Tibial artery (tissue), 4 donors: ENCODE measurements at regions not wholly inside any gene's neighbourhood (a gene's known extent, or its start where the extent isn't known, plus 50 kb on each side); places are given as distances from the start of the nearest gene placed in this dataset.
"Not testable (repeated sequence)": the region's sequence is repeated elsewhere in the genome, so short reads cannot be mapped to it uniquely, and the experiment has no call there.

Source experiments
- DNase-seq, 2 donors: peaks; one replicate each; pipeline ENCODE4 v3.0.0-alpha.2; 2019
- H3K27ac ChIP-seq, 2 donors: fragments of 200-600 bp; sonication (generic) in 1 of 2; 1 replicate in 1 of 2; 2 replicates in 1 of 2; pipeline ENCODE4 v1.5.1; 2018 to 2019; ENCODE audit warnings: mild to moderate bottlenecking in 1 of 2
- H3K27me3 ChIP-seq, 2 donors: fragments of 200-600 bp; sonication (generic) in 1 of 2; one replicate each; pipeline versions ENCODE4 v1.5.1 to v1.6.0; 2016 to 2019
- H3K36me3 ChIP-seq, 3 donors: fragments of 200-600 bp; sonication (generic) in 2 of 3; one replicate each; pipeline ENCODE4 v1.5.1; 2016 to 2019; ENCODE audit warnings: mild to moderate bottlenecking in 2 of 3
- H3K4me1 ChIP-seq, 4 donors: fragments of 200-600 bp; sonication (generic) in 2 of 4; 1 replicate in 3 of 4; 2 replicates in 1 of 4; pipeline ENCODE4 v1.5.1; 2016 to 2019
- H3K4me3 ChIP-seq, 2 donors: fragments of 200-600 bp; sonication (generic) in 1 of 2; 1 replicate in 1 of 2; 2 replicates in 1 of 2; pipeline ENCODE4 v1.5.1; 2018 to 2019; ENCODE audit warnings: mild to moderate bottlenecking in 2 of 2
- H3K9me3 ChIP-seq, 3 donors: fragments of 200-600 bp; sonication (generic) in 1 of 3; one replicate each; pipeline ENCODE4 v1.5.1; 2016 to 2019
- CTCF ChIP-seq, 2 experiments: fragments of 200-600 bp in 1 of 2; fragments of 450-650 bp in 1 of 2; IDR thresholded peaks; one replicate each; pipeline ENCODE4 v1.5.1; 2017 to 2019; ENCODE audit warnings: antibody characterized with exemption in 2 of 2, mild to moderate bottlenecking in 1 of 2, moderate library complexity in 1 of 2
- intact Hi-C: fragments of 100-400 bp; cut with DNase I; formaldehyde crosslinking; loops from one replicate; pipeline ENCODE4 v1.15.0; 2023; ENCODE audit warnings: low total_unique reads

GRCh38 chr13:24985107-24985506 is 110.8 kb upstream of the PABPC3 start:
- no peak overlapping the region for H3K27ac ChIP-seq
- DNase-seq: no peak
- H3K4me3 ChIP-seq: no peak overlapping the region
- no peaks in the 10 kb centered on the region for H3K36me3 ChIP-seq
- peaks cover 0 to 6% (median 0%) of the 10 kb centered on the region in 4 donors for H3K4me1 ChIP-seq
- TF ChIP-seq CTCF (IDR thresholded peaks at IDR 0.05): no peak
- intact Hi-C loops: no loop called here
- H3K27me3 ChIP-seq: peaks cover 0 to 31% of the 10 kb centered on the region in 2 donors
- H3K9me3 ChIP-seq: no peaks in the 10 kb centered on the region

- TF ChIP-seq CTCF (IDR thresholded peaks at IDR 0.05): no peak
- no peaks in the 10 kb centered on the region for H3K36me3 ChIP-seq
- DNase-seq: no peak
- peaks cover 0 to 31% of the 10 kb centered on the region in 2 donors for H3K27me3 ChIP-seq
- peaks cover 0 to 6% (median 0%) of the 10 kb centered on the region in 4 donors for H3K4me1 ChIP-seq
- no peak overlapping the region for H3K27ac ChIP-seq
- intact Hi-C loops: no loop called here
- H3K4me3 ChIP-seq: no peak overlapping the region
- H3K9me3 ChIP-seq: no peaks in the 10 kb centered on the region
These were observed 110.0 kb upstream of the PABPC3 start for GRCh38 chr13:24985896-24986295.

GRCh38 chr13:24986826-24987225 is 109.1 kb upstream of the PABPC3 start:
- H3K36me3 ChIP-seq: no peaks in the 10 kb centered on the region
- no peak overlapping the region for H3K4me3 ChIP-seq
- TF ChIP-seq CTCF (IDR thresholded peaks at IDR 0.05): no peak
- no peak overlapping the region for H3K27ac ChIP-seq
- intact Hi-C loops: no loop called here
- peaks cover 0 to 30% of the 10 kb centered on the region in 2 donors for H3K27me3 ChIP-seq
- H3K4me1 ChIP-seq: peaks cover 0 to 6% (median 0%) of the 10 kb centered on the region in 4 donors
- no peak for DNase-seq
- H3K9me3 ChIP-seq: no peaks in the 10 kb centered on the region

- H3K36me3 ChIP-seq, H3K9me3 ChIP-seq, intact Hi-C loops, H3K4me1 ChIP-seq, H3K4me3 ChIP-seq, H3K27me3 ChIP-seq, DNase-seq, H3K27ac ChIP-seq: not testable (repeated sequence)
These were observed 106.0 kb upstream of the PABPC3 start for GRCh38 chr13:24989959-24990358.

GRCh38 chr13:24992946-24993345 is 103.0 kb upstream of the PABPC3 start:
- H3K4me1 ChIP-seq, H3K36me3 ChIP-seq, H3K27me3 ChIP-seq, H3K27ac ChIP-seq, H3K4me3 ChIP-seq, DNase-seq, intact Hi-C loops, H3K9me3 ChIP-seq: not testable (repeated sequence)

GRCh38 chr13:24995225-24995804 is 100.6 kb upstream of the PABPC3 start:
- peak in 1 of 2 donors; percentile 41 for DNase-seq
- Histone ChIP-seq H3K27me3 (no peaks in the 10 kb centered on the region), H3K9me3 (no peaks in the 10 kb centered on the region), H3K36me3 (no peaks in the 10 kb centered on the region), H3K27ac (no peak overlapping the region), H3K4me1 (no peaks in the 10 kb centered on the region), H3K4me3 (no peak overlapping the region)
- TF ChIP-seq CTCF (IDR thresholded peaks at IDR 0.05): peak; percentile 52 to 68
- intact Hi-C loops: no loop called here
